Gastrocnemius medialis (tissue), 4 donors: ENCODE measurements at regions not wholly inside any gene's neighbourhood (a gene's known extent, or its start where the extent isn't known, plus 50 kb on each side); places are given as distances from the start of the nearest gene placed in this dataset.

Experiments
- POLR2A ChIP-seq, 2 donors: fragments of 450-650 bp; IDR thresholded peaks; one replicate each; pipeline ENCODE4 v1.6.1; 2017; ENCODE audit warnings: antibody characterized with exemption in 2 of 2, mild to moderate bottlenecking in 2 of 2, moderate library complexity in 2 of 2
- TF ChIP-seq, protein P1 (sequence below), 5 experiments: fragments of 450-650 bp in 3 of 5; fragments of 200-600 bp in 2 of 5; sonication (generic) in 2 of 5; IDR thresholded peaks in 4 of 5; conservative IDR thresholded peaks in 1 of 5; 1 replicate in 4 of 5; 2 replicates in 1 of 5; pipeline ENCODE4 v1.5.1; 2016 to 2019; ENCODE audit warnings: antibody characterized with exemption in 5 of 5, mild to moderate bottlenecking in 3 of 5, moderate library complexity in 3 of 5

GRCh38 chr6:26300828-26301227 lies 64.2 kb upstream of the BTN3A2 start:
- TF ChIP-seq POLR2A (IDR thresholded peaks at IDR 0.05), result no peak
- TF ChIP-seq, protein P1, sequence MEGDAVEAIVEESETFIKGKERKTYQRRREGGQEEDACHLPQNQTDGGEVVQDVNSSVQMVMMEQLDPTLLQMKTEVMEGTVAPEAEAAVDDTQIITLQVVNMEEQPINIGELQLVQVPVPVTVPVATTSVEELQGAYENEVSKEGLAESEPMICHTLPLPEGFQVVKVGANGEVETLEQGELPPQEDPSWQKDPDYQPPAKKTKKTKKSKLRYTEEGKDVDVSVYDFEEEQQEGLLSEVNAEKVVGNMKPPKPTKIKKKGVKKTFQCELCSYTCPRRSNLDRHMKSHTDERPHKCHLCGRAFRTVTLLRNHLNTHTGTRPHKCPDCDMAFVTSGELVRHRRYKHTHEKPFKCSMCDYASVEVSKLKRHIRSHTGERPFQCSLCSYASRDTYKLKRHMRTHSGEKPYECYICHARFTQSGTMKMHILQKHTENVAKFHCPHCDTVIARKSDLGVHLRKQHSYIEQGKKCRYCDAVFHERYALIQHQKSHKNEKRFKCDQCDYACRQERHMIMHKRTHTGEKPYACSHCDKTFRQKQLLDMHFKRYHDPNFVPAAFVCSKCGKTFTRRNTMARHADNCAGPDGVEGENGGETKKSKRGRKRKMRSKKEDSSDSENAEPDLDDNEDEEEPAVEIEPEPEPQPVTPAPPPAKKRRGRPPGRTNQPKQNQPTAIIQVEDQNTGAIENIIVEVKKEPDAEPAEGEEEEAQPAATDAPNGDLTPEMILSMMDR (IDR thresholded peaks at IDR 0.05 in 4 of 5, conservative IDR thresholded peaks at IDR 0.05 in 1 of 5), result no peak
